ENCODE measurements at regions not wholly inside any gene's neighbourhood (a gene's known extent, or its start where the extent isn't known, plus 50 kb on each side); places are given as distances from the start of the nearest gene placed in this dataset.

DNA sequence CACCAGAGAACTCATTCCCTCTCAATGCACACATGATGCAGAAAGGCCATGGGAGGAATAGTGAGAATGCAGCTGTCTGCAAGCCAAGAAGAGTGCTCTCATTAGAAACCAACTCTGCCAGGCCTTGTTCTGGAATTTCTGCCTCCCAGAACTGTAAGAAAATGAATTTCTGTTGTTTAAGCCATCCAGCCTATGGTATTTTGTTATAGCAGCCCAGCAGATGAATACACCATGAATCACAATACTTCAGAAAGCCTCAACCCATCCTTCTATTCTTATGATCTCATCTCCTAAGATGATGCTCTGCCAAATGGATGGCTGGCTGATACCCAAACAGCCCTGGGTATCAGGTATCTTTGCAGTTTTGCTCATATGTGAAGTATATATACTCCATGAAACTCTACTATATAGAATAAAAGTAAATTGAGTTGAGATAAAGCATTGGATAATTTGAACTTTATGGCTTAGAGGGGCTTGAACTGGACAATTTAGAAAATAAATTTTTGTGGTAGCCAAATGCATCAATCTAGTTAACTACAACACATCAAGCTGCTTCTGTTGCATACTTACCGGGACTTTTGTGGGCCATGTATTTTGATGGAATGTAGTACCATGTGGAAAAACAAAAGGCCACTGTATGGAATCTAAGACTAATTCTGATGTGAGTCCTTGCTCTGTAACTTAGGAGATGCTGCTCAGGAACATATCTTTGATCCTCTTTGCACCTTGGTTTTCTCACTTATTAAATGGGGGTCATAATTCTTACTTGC is 245.9 kb downstream of the HS3ST1 start:
- no peak for DNase-seq

DNA sequence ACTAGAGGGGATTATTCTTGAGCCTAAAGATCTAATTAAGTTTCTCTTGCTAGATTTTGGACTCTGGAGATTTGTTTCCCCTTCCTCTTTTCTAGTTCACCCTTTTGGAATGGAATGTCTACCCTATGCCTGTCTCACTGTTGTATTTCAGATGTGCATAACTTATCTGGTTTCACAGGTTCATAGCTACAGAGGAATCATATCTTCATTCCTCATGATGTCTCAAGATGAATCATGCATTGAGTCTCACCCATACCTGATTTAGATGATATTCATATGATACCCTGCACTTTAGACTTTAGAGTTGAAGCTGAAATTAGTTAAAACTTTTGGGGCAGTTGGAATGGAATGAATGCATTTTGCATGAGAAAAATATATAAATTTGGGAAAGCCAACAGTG is 246.7 kb downstream of the HS3ST1 start:
- DNase-seq = no peak

DNA sequence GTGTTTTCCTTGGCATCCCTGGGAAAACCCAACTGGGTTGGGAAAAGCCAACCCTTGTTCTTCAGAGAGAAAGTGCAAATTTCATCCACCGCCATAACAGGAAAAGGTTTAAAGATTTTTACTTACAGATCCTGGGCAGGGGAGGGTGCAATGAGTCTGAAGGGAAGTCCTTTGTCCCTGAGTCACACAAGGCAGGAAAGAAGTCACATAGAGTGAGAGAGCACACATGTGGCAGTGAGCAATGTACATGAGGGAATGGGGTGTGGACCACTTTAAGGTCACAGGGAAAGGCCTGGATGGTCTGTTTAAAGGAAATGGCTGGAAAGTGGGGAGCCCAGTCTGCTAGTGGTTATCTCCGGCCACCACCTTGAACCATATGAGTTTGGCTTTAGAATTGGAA is 248.9 kb downstream of the HS3ST1 start:
- no peak for DNase-seq

DNA sequence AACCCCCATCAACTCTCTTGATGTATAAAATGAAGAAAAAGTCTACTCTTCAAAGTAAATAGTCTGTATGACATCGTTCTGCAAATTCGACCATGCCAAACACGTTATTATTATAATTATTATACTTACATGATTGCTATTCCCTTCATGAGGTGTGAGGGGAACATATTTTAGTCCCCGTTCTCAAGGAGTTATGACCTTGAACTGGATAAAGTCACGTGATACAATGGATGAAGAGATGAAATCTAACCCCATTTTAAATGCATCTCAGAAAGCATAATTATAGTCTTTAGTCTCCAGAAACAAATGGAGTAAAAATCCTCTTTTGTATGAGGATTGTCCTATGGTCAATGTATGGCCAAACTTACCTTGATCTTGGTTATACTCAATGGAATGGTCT is 250.3 kb downstream of the HS3ST1 start:
- DNase-seq = no peak

DNA sequence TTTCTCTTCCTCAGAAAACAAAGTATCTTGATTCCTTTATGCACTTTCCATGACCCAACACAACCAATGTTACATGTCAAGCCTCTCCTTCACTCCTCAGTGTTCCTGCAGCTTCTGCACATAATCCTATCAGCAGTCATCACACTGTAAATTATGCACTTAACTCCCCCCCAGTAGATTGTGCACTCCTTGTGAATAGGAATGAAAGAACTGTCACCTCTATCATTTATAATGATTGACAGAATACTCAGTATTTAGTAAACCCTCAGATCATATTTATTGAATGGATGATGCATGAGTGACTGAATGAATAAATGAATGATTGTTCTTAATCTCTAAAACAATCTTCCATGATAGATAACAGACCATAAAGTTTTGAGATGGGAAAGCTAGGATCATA is 253.3 kb downstream of the HS3ST1 start:
- DNase-seq = no peak

DNA sequence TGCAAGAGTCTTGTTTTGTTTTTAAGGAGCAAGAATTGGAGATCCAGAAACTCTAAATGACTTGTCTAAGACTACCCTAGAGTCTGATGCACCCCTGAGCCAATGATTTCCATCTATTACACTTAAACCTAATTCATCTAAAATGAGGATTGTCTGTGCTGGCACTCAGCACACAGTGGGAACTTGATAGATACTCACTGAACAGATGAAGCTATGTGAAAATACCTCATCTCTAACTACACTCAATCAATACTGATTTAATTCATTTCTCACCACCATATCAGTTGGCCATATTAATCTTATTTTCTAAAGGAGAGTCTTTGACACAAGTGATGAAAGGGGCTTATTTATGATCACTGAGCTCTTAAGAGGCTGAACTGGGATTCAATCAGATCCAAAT is 262.1 kb downstream of the HS3ST1 start:
- no peak for DNase-seq

DNA sequence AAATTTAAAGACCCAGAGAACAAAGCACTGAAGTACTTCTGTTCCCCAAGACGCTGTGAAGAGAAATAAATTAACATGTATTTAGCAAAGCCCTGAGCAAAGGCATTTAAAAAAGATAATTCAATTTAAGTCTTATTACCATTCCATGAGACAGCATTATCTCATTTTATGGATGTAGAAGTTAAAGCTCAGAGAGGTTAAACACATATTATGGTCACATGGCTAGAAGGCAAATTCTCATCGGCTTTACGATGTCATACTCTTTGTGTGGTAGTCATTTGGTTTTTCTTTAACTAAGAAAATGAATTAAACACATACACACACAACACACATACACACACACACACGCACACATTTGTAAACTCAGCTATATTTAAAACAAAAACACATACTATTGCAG is 262.7 kb downstream of the HS3ST1 start:
- DNase-seq = no peak

DNA sequence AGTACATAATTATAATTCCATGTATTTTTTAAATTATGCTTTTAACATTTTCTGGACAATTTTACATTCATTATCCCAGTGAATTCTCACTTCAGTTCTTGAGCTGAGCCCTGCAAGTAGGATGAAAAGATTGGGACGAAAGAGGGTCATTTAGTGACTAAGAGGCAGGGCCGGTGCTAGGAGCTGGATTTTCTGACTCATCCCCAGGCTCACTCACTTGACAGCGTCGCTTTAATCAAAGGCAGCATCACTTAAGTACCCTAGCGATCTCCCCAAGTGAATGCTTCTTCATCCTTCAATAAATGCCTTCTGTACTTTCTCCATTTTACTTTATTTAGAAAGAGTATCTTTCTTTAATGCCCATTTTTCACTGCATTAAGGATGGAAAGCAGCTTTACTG is 263.6 kb downstream of the HS3ST1 start:
- DNase-seq = no peak

DNA sequence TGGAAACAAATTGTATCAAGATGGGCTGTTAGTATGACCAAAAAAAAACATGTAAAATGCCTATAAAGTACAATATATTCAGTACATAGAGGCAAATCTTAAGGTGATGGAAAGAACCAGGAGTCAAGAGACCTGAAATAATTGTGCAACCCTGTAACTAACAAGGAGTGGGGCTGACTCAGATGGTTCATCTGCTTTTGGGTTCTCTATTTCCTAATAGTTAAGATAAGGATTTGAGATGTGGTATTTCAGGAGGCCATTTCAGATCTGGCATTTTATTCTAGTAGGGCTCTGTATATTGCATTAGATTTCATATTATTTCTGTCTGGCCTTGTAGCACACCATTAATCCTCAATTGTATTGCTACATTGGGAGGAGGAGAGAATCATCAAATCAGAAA is 268.4 kb downstream of the HS3ST1 start:
- DNase-seq = no peak

DNA sequence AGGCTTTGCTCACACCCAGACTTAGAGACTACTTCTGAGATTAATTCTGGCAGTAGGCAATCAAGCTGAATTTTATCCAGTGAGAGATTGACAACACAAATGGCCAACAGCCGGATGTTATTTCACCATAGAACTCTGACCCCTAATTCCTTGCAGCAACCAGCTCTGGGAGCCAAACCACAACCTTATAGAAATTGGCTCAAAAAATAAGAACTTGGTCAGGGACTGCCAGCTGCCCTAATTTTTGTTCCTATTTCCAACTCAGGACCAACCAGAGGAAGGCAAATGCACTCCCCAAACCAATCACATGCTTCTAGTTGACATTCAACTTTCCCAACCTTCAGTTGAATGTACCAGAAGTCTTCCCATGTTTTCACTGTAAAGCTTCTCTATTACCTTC is 269.7 kb downstream of the HS3ST1 start:
- no peak for DNase-seq

DNA sequence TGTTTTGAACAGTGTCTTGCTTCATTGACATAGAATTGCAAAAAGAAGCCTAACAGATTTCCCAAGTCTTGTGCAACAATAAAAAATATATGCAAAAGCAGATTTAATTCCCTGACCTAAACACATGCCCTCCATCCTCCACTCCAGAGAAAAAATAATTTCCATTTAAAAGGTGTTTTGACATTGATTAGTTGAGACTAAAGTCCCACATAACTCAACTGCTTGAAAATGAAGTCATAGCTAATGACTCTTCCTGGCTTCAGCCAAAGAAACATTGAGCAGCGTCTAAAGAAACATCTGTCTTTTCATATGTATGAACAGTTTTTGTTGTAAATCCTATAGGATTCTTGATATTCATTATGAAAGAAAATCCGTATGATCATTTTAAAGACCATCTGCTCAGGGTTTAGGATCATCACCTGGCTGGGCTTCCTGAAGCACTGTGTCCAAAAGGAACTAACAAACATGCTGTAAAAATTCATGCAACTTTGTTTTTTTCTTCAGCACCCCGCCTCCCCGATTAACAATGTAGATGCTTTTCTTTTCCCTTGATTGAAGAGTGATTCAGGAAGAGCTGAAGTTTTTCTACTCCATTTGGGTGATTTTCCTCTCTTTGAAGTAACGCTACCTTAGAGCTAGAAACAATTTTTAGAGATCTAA is 273.4 kb downstream of the HS3ST1 start:
- no peak for DNase-seq

DNA sequence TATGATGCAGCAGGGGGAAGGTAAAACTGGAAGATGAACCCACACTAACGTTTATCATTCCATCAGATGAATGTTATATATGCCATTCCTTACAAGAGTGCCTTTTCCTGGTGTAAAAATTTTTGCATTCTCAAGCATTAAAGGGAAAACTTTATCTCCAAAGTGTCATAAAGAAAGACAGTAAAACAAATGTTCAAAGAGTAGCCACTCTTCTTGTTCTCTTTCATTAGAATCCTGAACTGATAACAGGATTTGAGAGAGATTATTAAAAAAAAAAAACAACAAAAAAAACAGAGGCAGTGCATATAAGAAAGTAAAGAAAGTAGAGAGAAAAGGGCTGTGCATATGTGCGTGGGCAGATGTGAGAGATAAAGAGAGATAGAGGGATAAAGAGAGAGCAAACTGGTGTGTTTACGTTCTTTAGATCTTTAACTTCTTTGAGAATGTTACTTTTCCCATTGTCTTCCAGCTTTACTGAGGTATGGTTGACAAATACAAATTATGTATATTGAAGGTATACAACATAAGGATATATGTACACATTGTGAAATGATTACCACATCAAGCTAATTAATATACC is 275.4 kb downstream of the HS3ST1 start:
- DNase-seq = no peak

DNA sequence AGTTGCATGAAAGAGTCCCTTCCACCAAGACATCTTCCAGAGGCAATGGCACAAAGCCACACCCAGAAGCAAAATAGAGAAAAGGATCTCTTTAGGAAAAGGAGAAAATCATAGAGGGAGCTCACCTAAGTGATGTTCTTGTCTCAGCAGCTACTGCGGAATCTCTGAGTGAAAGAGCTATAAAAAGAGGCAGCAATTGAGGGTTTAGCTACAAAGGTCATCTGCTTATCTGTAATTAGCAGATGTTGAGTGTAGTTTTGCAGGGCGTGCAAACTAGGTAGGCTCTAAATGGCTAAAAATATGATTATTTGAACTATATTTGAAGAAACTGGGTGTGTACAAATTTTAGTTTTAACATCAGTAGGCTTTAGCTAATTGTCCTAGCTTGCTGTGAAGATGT is 276.0 kb downstream of the HS3ST1 start:
- DNase-seq = no peak

DNA sequence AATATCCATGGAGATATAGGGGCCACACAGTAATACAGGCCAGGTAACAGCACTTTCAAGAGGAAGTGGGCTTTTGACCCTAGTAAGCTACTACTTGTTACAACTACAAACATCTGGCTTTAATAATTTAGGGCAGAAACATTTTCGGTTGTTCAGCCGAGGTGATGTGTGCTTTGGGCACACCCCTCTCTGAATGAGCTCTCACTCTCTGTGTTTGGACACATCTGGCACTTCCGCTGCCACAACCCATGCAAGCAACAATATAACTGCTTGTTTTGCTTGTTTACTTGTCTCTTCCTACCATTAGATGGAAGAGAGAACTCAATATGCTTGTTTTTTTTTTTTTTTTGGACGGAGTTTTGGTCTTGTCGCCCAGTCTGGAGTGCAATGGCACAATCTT is 277.2 kb downstream of the HS3ST1 start:
- no peak for DNase-seq

DNA sequence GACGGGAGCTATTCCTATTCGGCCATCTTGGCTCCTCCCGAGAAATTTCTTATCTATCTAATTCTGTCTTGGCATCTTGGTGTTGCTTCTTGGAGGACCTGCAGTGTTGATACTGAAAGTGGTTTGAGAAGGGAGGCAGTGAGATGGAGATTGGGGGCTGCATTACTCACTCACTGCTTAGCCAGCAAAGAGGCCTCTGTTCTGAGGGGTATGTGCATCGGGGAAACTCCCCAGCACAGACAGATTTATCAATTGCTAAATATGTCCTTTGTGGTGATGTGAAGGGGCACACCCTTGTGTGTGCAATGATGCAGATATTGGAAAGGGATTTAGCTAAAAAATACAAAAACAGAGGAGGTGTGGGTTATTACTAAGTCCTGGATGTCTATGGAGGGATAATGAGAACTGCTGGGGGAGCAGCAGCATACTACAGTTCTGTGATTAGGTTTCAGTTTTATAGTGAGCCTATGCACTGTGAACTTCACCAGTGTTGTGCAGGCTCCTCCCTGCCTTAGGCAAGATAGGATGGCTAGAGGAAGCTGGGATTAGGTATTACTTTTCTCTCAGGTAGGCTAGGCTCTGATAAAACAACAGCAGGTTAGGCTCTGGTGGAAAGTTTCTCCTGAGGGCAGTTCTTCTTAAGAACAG is 279.0 kb downstream of the HS3ST1 start:
- DNase-seq = no peak

DNA sequence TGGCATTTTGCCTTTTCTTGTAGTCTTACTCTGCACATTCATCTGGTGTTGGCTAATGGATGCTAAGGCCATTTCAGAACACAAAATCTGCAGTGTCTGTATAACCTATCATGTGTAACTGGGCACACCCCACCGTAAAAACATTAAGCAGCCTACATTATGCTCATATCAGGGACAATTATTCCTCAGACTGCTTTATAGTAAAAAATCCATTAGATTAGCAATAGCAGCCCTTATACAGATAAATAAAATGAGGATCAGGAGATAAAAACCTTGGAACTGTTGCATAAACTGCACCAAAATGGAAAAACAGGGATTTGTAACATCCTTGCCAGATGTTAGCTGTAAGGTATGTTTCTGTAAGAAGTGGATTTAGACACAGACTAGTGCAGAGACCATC is 288.8 kb downstream of the HS3ST1 start:
- DNase-seq = no peak

DNA sequence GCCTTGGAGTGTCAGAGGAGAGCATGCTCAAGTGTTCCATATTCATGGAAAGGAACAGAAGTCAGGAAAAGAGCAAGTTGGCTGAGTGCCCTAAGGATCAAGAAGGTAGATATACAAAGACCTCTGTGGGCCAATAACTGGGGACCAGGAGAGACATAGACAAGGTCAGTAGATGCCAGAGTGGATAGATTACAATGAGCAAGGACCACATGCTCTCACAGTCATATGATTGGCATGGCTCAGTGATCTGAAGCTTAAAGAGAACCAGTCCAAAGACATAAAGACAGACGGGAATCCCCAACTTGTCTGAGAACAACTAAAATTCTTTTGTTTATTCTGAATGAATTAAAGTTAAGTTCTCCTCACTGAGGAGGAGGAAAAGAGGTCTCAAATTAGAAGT is 289.7 kb downstream of the HS3ST1 start:
- no peak for DNase-seq

DNA sequence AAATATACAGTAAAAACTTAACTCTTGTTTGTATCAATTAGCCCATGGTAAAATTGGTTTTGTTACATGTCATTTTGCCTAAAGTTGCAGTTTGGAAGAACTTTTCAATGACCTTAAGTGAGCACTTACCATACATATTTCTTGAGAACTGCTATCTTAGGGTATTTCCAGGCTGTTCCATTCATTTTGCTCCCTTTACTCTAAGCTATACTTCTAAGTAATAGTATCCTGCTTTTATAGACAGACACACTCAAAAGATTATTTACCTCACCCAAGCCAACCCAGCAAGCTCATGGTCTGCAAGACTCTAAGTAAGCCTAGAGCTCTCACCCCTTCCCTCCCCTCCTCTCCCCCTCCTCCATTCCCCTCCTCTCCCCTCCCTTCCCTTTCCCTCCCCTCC is 294.0 kb downstream of the HS3ST1 start:
- no peak for DNase-seq

DNA sequence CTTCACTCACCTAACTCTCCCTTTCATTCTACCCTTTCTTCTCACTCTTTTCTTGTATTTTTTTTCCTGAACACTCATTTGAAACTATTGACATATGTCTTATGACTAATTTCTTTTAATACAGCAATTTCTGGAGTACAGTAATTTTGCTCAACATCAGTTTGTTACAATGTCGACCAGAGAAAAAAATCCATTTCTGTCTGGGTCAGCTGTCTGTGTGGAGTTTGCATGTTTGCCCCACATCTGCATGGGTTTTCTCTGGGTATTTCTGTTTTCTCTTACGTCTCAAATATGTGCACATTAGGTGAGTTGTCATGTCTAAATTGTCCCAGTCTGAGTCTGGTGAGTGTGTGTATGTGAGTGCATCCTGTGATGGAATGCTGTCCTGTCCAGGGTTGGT is 294.8 kb downstream of the HS3ST1 start:
- no peak for DNase-seq

DNA sequence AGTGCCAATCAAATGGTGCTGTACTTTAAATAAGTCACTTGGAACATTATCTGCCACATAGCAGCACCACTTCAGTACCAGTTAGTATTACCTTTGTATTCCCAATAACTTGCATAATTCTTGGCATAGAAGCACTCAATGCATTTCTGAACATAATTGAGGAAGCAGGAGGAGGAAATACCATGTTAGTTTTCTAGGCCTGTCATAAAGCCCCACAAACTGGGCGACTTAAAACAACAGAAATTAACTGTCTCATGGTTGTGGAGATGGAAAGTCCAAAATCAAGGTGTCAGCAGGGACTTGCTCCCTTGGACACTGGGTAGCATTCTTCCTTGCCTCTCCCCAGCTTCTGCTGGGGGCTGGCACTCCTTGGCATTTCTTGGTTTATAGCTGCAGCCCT is 296.2 kb downstream of the HS3ST1 start:
- no peak for DNase-seq

DNA sequence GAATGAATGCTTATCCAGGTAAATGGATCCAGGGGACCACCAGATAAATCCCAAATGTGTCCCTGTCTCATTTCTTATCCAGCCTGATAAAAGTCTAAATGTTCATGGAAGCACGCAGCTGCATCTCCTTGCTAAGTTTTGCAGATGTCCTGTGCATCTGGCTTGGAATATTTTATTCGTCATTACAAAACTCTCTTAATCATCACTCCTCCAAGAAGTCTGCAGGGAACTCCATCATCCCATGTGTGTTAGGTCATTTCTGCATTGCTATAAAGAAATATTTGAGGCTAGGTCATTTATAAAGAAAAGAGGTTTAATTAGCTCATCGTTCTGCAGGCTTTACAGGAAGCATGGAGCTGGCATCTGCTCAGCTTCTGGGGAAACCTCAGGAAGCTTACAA is 297.2 kb downstream of the HS3ST1 start:
- DNase-seq = no peak

DNA sequence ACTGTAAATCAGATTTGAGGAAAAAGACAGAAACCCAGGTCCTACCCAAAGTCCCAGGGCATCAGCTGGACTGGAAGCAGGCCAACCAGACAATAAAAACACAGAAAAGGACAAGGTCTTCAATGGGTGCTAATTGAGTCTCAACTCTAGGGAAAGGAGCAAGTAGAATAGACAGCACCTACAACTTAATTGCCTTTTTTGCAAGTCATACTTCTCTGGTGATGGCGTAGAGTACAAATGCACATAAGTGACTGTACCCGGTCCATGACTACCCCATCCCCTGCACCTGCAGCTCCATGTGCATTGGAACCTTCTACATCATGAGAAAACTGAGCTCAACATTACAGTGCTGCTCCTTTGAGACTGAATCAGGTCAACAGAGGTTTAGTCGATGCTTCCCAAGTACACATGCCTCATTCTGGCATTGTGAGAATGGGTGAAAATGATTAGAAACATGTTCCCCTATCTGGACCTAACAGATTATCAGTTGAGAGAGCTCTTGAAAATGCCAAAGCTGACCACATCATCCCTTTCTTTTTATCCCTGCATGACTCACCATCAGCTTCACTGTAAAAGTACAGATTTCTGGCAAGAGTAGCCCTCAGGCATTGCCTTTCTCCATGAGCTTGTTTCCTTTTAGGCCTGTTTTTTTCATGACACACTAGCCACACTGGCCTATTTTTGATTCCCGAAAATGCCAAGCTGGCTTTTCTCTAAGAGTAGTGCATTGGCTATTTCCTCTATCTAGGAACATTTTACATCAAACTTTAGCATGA is 298.3 kb downstream of the HS3ST1 start:
- no peak for DNase-seq

DNA sequence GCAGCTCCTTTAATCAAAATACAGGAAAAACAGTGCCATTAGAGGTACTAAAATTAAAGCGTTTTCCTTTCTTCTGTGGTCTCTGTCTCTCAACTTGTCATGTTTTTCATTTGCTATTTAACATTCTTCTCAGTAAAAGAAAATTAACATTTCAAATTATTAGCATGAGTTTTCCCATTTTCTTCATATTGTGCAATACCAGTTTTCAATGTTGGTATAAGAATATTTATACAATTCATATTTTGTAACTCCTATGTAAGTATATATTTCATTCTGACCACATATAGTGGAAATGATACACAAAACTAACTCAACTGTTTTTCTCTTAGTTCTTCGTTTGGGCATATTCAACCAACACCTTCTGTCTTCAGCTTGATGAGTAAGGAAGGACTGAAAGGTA is 308.3 kb downstream of the HS3ST1 start:
- no peak for DNase-seq

Data from T-helper 1 cell (primary cell).